ENCODE measurements at regions not wholly inside any gene's neighbourhood (a gene's known extent, or its start where the extent isn't known, plus 50 kb on each side); places are given as distances from the start of the nearest gene placed in this dataset.

- TF ChIP-seq EZH2phosphoT487 (IDR thresholded peaks at IDR 0.05; ENCODE audit: borderline replicate concordance, low read length): no peak
- TF ChIP-seq CTCF (IDR thresholded peaks at IDR 0.05; ENCODE audit: low read depth, low read length, poor library complexity, severe bottlenecking): no peak
These were observed 383.5 kb upstream of the B3GALT2 start for GRCh38 chr1:193569983-193570269.
